DND-41 (cell line): ENCODE measurements at regions not wholly inside any gene's neighbourhood (a gene's known extent, or its start where the extent isn't known, plus 50 kb on each side); places are given as distances from the start of the nearest gene placed in this dataset.

Experiments
- EZH2 ChIP-seq: IDR thresholded peaks from 3 replicates; pipeline ENCODE4 v1.6.1; 2012; ENCODE audit warnings: borderline replicate concordance, low read depth, mild to moderate bottlenecking, moderate library complexity, low read length, inconsistent platforms; ENCODE audit not compliant: severe bottlenecking
- TF ChIP-seq, protein P1 (sequence below): IDR thresholded peaks from 2 replicates; pipeline ENCODE4 v1.5.1; 2012; ENCODE audit warnings: borderline replicate concordance, low read length, moderate library complexity, mild to moderate bottlenecking; ENCODE audit not compliant: poor library complexity, severe bottlenecking; ENCODE audit errors: extremely low read depth

DNA sequence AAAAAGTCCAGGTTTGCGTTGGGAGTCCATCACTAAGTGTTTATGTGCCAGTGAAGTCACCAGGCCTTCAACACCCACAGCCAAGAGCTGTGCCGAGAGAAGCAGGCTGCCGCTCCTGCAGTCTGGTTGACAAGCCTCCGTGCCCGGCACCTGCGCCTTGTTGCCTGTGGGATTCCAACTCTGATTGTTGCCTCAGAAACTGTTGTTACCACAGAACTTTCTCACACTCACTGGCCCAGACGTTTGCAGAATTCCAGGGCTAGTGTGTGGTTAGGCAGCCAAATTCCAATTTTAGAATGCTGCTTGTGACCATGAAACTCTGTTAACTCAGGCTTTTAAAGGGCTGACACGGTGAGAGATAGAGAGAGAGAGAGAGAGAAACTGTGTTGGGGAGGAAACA lies 119.5 kb upstream of the LIMCH1 start:
- TF ChIP-seq, protein P1, sequence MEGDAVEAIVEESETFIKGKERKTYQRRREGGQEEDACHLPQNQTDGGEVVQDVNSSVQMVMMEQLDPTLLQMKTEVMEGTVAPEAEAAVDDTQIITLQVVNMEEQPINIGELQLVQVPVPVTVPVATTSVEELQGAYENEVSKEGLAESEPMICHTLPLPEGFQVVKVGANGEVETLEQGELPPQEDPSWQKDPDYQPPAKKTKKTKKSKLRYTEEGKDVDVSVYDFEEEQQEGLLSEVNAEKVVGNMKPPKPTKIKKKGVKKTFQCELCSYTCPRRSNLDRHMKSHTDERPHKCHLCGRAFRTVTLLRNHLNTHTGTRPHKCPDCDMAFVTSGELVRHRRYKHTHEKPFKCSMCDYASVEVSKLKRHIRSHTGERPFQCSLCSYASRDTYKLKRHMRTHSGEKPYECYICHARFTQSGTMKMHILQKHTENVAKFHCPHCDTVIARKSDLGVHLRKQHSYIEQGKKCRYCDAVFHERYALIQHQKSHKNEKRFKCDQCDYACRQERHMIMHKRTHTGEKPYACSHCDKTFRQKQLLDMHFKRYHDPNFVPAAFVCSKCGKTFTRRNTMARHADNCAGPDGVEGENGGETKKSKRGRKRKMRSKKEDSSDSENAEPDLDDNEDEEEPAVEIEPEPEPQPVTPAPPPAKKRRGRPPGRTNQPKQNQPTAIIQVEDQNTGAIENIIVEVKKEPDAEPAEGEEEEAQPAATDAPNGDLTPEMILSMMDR, result no peak
- no peak for TF ChIP-seq EZH2
